OCI-LY7 (cell line): ENCODE measurements at regions not wholly inside any gene's neighbourhood (a gene's known extent, or its start where the extent isn't known, plus 50 kb on each side); places are given as distances from the start of the nearest gene placed in this dataset.

Source experiments
- EZH2phosphoT487 ChIP-seq: fragments of 200-600 bp; sonication (generic); IDR thresholded peaks from 2 replicates; pipeline ENCODE4 v1.6.1; 2018; ENCODE audit warnings: low read depth, borderline replicate concordance, mild to moderate bottlenecking, mixed run types, antibody characterized with exemption, low read length, moderate library complexity, mixed read lengths
- TF ChIP-seq, protein P1 (sequence below): fragments of 200-600 bp; sonication (generic); conservative IDR thresholded peaks from 2 replicates; pipeline ENCODE4 v1.5.1; 2014; ENCODE audit warnings: mild to moderate bottlenecking, antibody characterized with exemption, low read length, moderate library complexity, mixed read lengths

GRCh38 chrX:4754878-4755604 lies 1041.6 kb upstream of the PRKX start:
- TF ChIP-seq, protein P1, sequence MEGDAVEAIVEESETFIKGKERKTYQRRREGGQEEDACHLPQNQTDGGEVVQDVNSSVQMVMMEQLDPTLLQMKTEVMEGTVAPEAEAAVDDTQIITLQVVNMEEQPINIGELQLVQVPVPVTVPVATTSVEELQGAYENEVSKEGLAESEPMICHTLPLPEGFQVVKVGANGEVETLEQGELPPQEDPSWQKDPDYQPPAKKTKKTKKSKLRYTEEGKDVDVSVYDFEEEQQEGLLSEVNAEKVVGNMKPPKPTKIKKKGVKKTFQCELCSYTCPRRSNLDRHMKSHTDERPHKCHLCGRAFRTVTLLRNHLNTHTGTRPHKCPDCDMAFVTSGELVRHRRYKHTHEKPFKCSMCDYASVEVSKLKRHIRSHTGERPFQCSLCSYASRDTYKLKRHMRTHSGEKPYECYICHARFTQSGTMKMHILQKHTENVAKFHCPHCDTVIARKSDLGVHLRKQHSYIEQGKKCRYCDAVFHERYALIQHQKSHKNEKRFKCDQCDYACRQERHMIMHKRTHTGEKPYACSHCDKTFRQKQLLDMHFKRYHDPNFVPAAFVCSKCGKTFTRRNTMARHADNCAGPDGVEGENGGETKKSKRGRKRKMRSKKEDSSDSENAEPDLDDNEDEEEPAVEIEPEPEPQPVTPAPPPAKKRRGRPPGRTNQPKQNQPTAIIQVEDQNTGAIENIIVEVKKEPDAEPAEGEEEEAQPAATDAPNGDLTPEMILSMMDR: no peak
- no peak for TF ChIP-seq EZH2phosphoT487
